ENCODE measurements at regions not wholly inside any gene's neighbourhood (a gene's known extent, or its start where the extent isn't known, plus 50 kb on each side); places are given as distances from the start of the nearest gene placed in this dataset.

DNA sequence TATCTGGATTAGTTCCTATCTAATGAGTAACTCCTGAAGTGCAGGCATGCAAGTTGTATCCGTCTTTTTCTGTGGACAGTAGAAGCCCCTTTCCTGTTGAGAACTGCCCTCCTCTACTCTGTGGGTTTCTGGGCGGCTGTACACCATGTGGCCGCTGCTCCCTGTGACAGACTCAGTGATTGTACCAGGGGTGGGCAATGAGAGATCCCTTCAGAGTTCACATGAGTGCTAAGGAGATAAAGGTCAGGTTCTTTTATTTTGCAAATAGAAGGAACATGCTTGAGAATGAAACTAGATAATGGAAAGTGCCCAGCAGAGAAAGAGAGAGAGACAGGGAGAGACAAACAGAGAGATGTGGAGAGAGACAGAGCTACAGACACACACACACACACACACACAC is 76.4 kb upstream of the TAPT1 start:
- TF ChIP-seq, protein P1, sequence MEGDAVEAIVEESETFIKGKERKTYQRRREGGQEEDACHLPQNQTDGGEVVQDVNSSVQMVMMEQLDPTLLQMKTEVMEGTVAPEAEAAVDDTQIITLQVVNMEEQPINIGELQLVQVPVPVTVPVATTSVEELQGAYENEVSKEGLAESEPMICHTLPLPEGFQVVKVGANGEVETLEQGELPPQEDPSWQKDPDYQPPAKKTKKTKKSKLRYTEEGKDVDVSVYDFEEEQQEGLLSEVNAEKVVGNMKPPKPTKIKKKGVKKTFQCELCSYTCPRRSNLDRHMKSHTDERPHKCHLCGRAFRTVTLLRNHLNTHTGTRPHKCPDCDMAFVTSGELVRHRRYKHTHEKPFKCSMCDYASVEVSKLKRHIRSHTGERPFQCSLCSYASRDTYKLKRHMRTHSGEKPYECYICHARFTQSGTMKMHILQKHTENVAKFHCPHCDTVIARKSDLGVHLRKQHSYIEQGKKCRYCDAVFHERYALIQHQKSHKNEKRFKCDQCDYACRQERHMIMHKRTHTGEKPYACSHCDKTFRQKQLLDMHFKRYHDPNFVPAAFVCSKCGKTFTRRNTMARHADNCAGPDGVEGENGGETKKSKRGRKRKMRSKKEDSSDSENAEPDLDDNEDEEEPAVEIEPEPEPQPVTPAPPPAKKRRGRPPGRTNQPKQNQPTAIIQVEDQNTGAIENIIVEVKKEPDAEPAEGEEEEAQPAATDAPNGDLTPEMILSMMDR (IDR thresholded peaks at IDR 0.05), result no peak
- TF ChIP-seq PHF8 (IDR thresholded peaks at IDR 0.05; ENCODE audit: borderline replicate concordance, low read depth), result no peak
- TF ChIP-seq FOXS1 (CRISPR knock-in tag; IDR thresholded peaks at IDR 0.05), result no peak
- TF ChIP-seq BHLHE40 (IDR thresholded peaks at IDR 0.05; ENCODE audit: low read depth, low read length), result no peak
- TF ChIP-seq, protein P2, sequence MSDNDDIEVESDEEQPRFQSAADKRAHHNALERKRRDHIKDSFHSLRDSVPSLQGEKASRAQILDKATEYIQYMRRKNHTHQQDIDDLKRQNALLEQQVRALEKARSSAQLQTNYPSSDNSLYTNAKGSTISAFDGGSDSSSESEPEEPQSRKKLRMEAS (IDR thresholded peaks at IDR 0.05), result no peak
- TF ChIP-seq CEBPB (IDR thresholded peaks at IDR 0.05), result no peak
- TF ChIP-seq MYC (IDR thresholded peaks at IDR 0.05; ENCODE audit: borderline replicate concordance, low read length), result no peak
- no peak for TF ChIP-seq KDM1A (IDR thresholded peaks at IDR 0.05; ENCODE audit: low read depth)
- TF ChIP-seq ZFP36 (IDR thresholded peaks at IDR 0.05; ENCODE audit: borderline replicate concordance, partially characterized antibody), result no peak
- no peak for TF ChIP-seq RCOR1 (IDR thresholded peaks at IDR 0.05; ENCODE audit: low read depth, low read length)
- TF ChIP-seq KDM5A (IDR thresholded peaks at IDR 0.05), result no peak
